Esophagus muscularis mucosa (tissue), 4 donors: ENCODE measurements at regions not wholly inside any gene's neighbourhood (a gene's known extent, or its start where the extent isn't known, plus 50 kb on each side); places are given as distances from the start of the nearest gene placed in this dataset.

Source experiments
- DNase-seq: peaks from one replicate; pipeline ENCODE4 v3.0.0-alpha.2; 2017; ENCODE audit errors: extremely low spot score
- H3K27ac ChIP-seq, 4 donors: fragments of 200-600 bp; sonication (generic); replicated peaks in 1 of 4; 1 replicate in 3 of 4; 2 replicates in 1 of 4; pipeline ENCODE4 v1.5.1; 2016 to 2019; ENCODE audit warnings: mild to moderate bottlenecking in 1 of 4
- H3K27me3 ChIP-seq, 4 donors: fragments of 200-600 bp; sonication (generic); one replicate each; pipeline versions ENCODE4 v1.5.1 to v1.6.0; 2016 to 2019
- H3K36me3 ChIP-seq, 4 donors: fragments of 200-600 bp; sonication (generic); one replicate each; pipeline ENCODE4 v1.5.1; 2016 to 2019
- H3K4me1 ChIP-seq, 4 donors: fragments of 200-600 bp; sonication (generic); one replicate each; pipeline ENCODE4 v1.5.1; 2016 to 2019
- H3K4me3 ChIP-seq, 4 donors: fragments of 200-600 bp; sonication (generic); 1 replicate in 2 of 4; 2 replicates in 2 of 4; pipeline ENCODE4 v1.5.1; 2016 to 2019; ENCODE audit warnings: mild to moderate bottlenecking in 4 of 4, moderate library complexity in 1 of 4
- H3K9me3 ChIP-seq, 4 donors: fragments of 200-600 bp; sonication (generic); 1 replicate in 3 of 4; 2 replicates in 1 of 4; pipeline ENCODE4 v1.5.1; 2016 to 2019
- EP300 ChIP-seq: sonication (generic); formaldehyde crosslinking; IDR thresholded peaks from one replicate; pipeline ENCODE4 v1.6.1; 2017; ENCODE audit warnings: antibody characterized with exemption
- POLR2A ChIP-seq: fragments of 450-650 bp; IDR thresholded peaks from one replicate; pipeline ENCODE4 v1.6.1; 2017; ENCODE audit warnings: antibody characterized with exemption, moderate library complexity, mild to moderate bottlenecking, low read depth
- POLR2AphosphoS5 ChIP-seq, 2 donors: sonication (generic); formaldehyde crosslinking; IDR thresholded peaks; one replicate each; pipeline ENCODE4 v1.6.1; 2017; ENCODE audit warnings: antibody characterized with exemption in 2 of 2
- WGBS: methylation state at CpG from one replicate; pipeline ENCODE4 v1.1.5; 2018; 5-methylcytosine and 5-hydroxymethylcytosine counted together
- intact Hi-C: fragments of 100-400 bp; cut with DNase I; formaldehyde crosslinking; loops from one replicate; pipeline ENCODE4 v1.15.1; 2023
- TF ChIP-seq, protein P1 (sequence below), 3 experiments: fragments of 200-600 bp in 2 of 3; fragments of 450-650 bp in 1 of 3; sonication (generic) in 2 of 3; IDR thresholded peaks; one replicate each; pipeline ENCODE4 v1.5.1; 2017 to 2019; ENCODE audit warnings: antibody characterized with exemption in 3 of 3, mild to moderate bottlenecking in 2 of 3, moderate library complexity in 1 of 3

DNA sequence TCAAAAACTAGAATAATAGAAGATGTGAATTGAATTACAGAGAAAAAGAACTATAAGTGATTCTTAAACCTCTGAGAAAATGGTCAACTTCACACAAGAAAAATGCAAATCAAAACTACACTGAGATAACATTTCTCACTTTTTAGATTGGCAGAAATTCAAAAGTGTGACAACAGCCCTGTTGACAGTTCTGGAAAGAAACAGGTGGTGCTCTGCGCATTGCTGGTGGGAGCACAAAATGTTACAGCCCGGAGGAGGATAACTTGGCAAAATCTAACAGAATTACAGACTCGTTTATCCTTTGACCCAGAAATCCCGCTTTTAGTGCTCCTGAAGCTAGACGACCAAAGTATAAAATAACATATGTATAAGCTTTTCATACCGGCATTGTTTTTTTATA lies 222.5 kb upstream of the CNTN1 start:
- intact Hi-C loops: no loop called here
- no peaks in the 10 kb centered on the region for H3K36me3 ChIP-seq
- no peaks in the 10 kb centered on the region for H3K9me3 ChIP-seq
- no peaks in the 10 kb centered on the region for H3K4me1 ChIP-seq
- TF ChIP-seq POLR2AphosphoS5 (IDR thresholded peaks at IDR 0.05) (no peak), EP300 (no peak)
- TF ChIP-seq, protein P1, sequence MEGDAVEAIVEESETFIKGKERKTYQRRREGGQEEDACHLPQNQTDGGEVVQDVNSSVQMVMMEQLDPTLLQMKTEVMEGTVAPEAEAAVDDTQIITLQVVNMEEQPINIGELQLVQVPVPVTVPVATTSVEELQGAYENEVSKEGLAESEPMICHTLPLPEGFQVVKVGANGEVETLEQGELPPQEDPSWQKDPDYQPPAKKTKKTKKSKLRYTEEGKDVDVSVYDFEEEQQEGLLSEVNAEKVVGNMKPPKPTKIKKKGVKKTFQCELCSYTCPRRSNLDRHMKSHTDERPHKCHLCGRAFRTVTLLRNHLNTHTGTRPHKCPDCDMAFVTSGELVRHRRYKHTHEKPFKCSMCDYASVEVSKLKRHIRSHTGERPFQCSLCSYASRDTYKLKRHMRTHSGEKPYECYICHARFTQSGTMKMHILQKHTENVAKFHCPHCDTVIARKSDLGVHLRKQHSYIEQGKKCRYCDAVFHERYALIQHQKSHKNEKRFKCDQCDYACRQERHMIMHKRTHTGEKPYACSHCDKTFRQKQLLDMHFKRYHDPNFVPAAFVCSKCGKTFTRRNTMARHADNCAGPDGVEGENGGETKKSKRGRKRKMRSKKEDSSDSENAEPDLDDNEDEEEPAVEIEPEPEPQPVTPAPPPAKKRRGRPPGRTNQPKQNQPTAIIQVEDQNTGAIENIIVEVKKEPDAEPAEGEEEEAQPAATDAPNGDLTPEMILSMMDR (IDR thresholded peaks at IDR 0.05): no peak
- H3K27me3 ChIP-seq: no peaks in the 10 kb centered on the region
- WGBS: 23% methylated on average over 6 of the region's 6 CpGs
- H3K27ac ChIP-seq: no peak overlapping the region
- no peak for DNase-seq
- no peak overlapping the region for H3K4me3 ChIP-seq

DNA sequence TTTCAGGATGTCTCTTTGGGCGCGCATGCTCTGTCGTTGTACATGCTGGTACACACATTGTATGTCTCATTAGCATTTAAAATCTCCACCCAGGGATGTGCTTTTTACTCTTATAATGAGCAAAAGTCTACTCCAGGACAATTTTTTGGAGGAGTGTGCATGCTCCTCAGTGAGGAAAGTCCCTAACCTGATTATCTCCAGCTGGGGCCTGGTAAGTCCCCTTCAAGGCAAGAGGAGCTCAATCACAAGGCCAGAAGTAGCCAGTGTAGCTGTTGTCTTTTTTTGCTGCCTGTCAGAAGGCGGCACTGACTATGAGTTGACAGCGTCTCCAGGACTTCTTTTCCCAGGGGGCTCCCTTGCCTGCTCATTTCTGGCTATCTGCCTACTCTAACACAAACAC lies 218.3 kb upstream of the CNTN1 start:
- H3K4me3 ChIP-seq: no peak overlapping the region
- H3K27ac ChIP-seq: no peak overlapping the region
- DNase-seq: no peak
- no peaks in the 10 kb centered on the region for H3K36me3 ChIP-seq
- H3K9me3 ChIP-seq: no peaks in the 10 kb centered on the region
- H3K27me3 ChIP-seq: no peaks in the 10 kb centered on the region
- H3K4me1 ChIP-seq: no peaks in the 10 kb centered on the region
- intact Hi-C loops: no loop called here
- TF ChIP-seq POLR2AphosphoS5 (IDR thresholded peaks at IDR 0.05): no peak
- TF ChIP-seq EP300: no peak
- 67% methylated on average over 5 of the region's 5 CpGs for WGBS

DNA sequence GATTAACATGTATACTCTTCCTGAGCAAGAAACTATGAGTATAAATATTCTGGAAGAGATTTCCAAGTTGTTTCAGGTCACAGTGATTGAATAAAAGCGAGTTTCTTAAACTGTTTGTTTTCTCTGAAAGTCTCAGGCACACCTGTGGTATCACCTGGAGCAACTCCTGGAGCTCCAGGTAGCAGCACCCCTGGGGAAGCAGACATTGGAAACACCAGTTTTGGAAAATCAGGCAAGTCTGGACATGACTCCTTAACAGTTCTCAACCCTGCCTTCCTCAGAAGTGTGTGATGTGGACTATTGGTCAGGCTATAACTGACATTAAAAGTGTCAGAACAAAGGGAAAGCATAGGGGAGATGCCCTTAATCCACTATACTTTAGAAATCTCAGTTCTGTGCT lies 217.6 kb upstream of the CNTN1 start:
- Histone ChIP-seq H3K9me3 (no peaks in the 10 kb centered on the region), H3K4me3 (no peak overlapping the region), H3K4me1 (no peaks in the 10 kb centered on the region), H3K36me3 (no peaks in the 10 kb centered on the region), H3K27ac (no peak overlapping the region), H3K27me3 (no peaks in the 10 kb centered on the region)
- WGBS: 81% methylated on average over 1 of the region's 1 CpG
- TF ChIP-seq POLR2A (no peak), EP300 (no peak), POLR2AphosphoS5 (IDR thresholded peaks at IDR 0.05) (no peak)
- TF ChIP-seq, protein P1 (IDR thresholded peaks at IDR 0.05): no peak
- intact Hi-C loops: no loop called here
- DNase-seq: no peak

DNA sequence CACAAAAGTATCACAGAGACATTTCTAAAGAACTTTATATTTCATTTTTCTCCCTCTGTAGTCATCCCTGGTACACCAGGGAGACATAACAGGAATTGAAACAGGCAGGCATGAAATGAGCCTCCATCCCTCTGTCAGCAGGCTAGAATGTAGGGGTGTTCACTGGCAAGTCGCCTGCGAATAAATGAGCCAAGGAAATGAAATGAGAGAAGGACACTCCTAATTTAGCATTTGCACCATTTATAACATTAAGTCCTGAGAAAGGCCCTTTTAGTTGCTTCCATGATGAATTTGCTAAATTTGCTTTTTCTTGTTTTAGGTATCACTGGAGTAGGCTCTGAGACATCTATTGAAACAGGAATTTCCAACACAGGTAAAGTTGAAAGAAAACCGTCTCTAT lies 192.4 kb upstream of the CNTN1 start:
- no peaks in the 10 kb centered on the region for H3K4me1 ChIP-seq
- TF ChIP-seq, protein P1 (IDR thresholded peaks at IDR 0.05): no peak
- no peak for TF ChIP-seq EP300
- TF ChIP-seq POLR2A: no peak
- TF ChIP-seq POLR2AphosphoS5 (IDR thresholded peaks at IDR 0.05): no peak
- H3K27ac ChIP-seq: no peak overlapping the region
- no peaks in the 10 kb centered on the region for H3K9me3 ChIP-seq
- no peak overlapping the region for H3K4me3 ChIP-seq
- no peaks in the 10 kb centered on the region for H3K27me3 ChIP-seq
- intact Hi-C loops: no loop called here
- WGBS: 98% methylated on average over 3 of the region's 3 CpGs
- H3K36me3 ChIP-seq: no peaks in the 10 kb centered on the region
- peak; percentile 31 for DNase-seq

DNA sequence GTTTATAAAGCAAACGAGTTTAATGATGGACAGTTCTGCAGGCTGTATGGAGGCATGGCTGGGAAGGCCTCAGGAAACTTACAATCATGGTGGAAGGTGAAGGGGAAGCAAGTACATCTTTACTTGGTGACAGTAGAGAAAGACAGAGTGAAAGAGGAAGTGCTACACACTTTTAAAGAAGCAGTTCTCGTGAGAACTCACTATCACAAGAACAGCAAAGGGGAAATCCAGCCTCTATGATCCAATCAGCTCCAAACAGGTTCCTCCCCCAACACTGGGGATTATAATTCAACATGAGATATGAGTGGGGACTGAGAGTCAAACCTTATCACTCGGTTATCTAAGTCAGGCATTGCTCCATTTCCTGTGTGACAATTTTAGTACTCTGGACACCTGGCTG lies 189.9 kb upstream of the CNTN1 start:
- intact Hi-C loops: no loop called here
- TF ChIP-seq, protein P1 (IDR thresholded peaks at IDR 0.05): no peak
- no peak for TF ChIP-seq EP300
- TF ChIP-seq POLR2A: no peak
- no peak for TF ChIP-seq POLR2AphosphoS5 (IDR thresholded peaks at IDR 0.05)
- Histone ChIP-seq H3K4me1 (no peaks in the 10 kb centered on the region), H3K9me3 (no peaks in the 10 kb centered on the region), H3K36me3 (no peaks in the 10 kb centered on the region), H3K27me3 (no peaks in the 10 kb centered on the region), H3K27ac (no peak overlapping the region), H3K4me3 (no peak overlapping the region)
- 69% methylated on average over 3 of the region's 3 CpGs for WGBS
- DNase-seq: no peak
